ENCODE measurements at regions not wholly inside any gene's neighbourhood (a gene's known extent, or its start where the extent isn't known, plus 50 kb on each side); places are given as distances from the start of the nearest gene placed in this dataset.

GRCh38 chr9:13352451-13352979 is 73.0 kb upstream of the MPDZ start:
- Histone ChIP-seq H3K9ac (ENCODE audit: insufficient read depth, low read length) (no peak overlapping the region), H3K4me2 (ENCODE audit: extremely low read depth, insufficient read depth, low read length) (no peak overlapping the region), H3K27me3 (ENCODE audit: control insufficient read depth, insufficient read depth, low read length) (no peaks in the 10 kb centered on the region)

GRCh38 chr9:13351778-13352386 is 72.4 kb upstream of the MPDZ start:
- TF ChIP-seq EZH2 (IDR thresholded peaks at IDR 0.05; ENCODE audit: low read length, missing control alignments): no peak
- peak; percentile 41 to 58 for TF ChIP-seq CTCF (conservative IDR thresholded peaks at IDR 0.05 in 1 of 2, IDR thresholded peaks at IDR 0.05 in 1 of 2; ENCODE audit: low read depth in 1 of 2, low read length in 2 of 2)
- H3K4me3 ChIP-seq (replicated peaks in 1 of 4; ENCODE audit: control extremely low read depth in 1 of 4, insufficient read depth in 1 of 4, low read depth in 3 of 4, low read length in 4 of 4): no peak overlapping the region
- H3K36me3 ChIP-seq (ENCODE audit: control insufficient read depth, insufficient read depth, low read length): no peaks in the 10 kb centered on the region
- H3K27ac ChIP-seq (ENCODE audit: insufficient read depth, low read length): no peak overlapping the region
- no peaks in the 10 kb centered on the region for H4K20me1 ChIP-seq (ENCODE audit: control insufficient read depth, extremely low read depth, insufficient read depth, low read length)
- no peaks in the 10 kb centered on the region for H3K9me3 ChIP-seq (ENCODE audit: control insufficient read depth, insufficient read depth, low read depth, low read length)
- peak; percentile 65 to 83 for DNase-seq (ENCODE audit: low read depth in 2 of 2)
- no peaks in the 10 kb centered on the region for H3K79me2 ChIP-seq (ENCODE audit: control insufficient read depth, insufficient read depth, low read length)
- H3K4me1 ChIP-seq (ENCODE audit: control insufficient read depth, extremely low read depth, insufficient read depth, low read length): peaks cover 3% of the 10 kb centered on the region
- no peak overlapping the region for H2AFZ ChIP-seq (ENCODE audit: low read length)
- no peak overlapping the region for H3K4me2 ChIP-seq (ENCODE audit: extremely low read depth, insufficient read depth, low read length)
- no peak overlapping the region for H3K9ac ChIP-seq (ENCODE audit: insufficient read depth, low read length)
- H3K27me3 ChIP-seq (ENCODE audit: control insufficient read depth, insufficient read depth, low read length): no peaks in the 10 kb centered on the region

More at GRCh38 chr9:13352451-13352979, 73.0 kb upstream of the MPDZ start:
- TF ChIP-seq EZH2 (IDR thresholded peaks at IDR 0.05; ENCODE audit: low read length, missing control alignments) (no peak), CTCF (conservative IDR thresholded peaks at IDR 0.05 in 1 of 2, IDR thresholded peaks at IDR 0.05 in 1 of 2; ENCODE audit: low read depth in 1 of 2, low read length in 2 of 2) (no peak)
- no peaks in the 10 kb centered on the region for H4K20me1 ChIP-seq (ENCODE audit: control insufficient read depth, extremely low read depth, insufficient read depth, low read length)
- no peak for DNase-seq (ENCODE audit: low read depth in 2 of 2)
- no peaks in the 10 kb centered on the region for H3K9me3 ChIP-seq (ENCODE audit: control insufficient read depth, insufficient read depth, low read depth, low read length)
- no peak overlapping the region for H2AFZ ChIP-seq (ENCODE audit: low read length)
- H3K4me3 ChIP-seq (replicated peaks in 1 of 4; ENCODE audit: control extremely low read depth in 1 of 4, insufficient read depth in 1 of 4, low read depth in 3 of 4, low read length in 4 of 4): no peak overlapping the region
- H3K36me3 ChIP-seq (ENCODE audit: control insufficient read depth, insufficient read depth, low read length): no peaks in the 10 kb centered on the region
- H3K79me2 ChIP-seq (ENCODE audit: control insufficient read depth, insufficient read depth, low read length): no peaks in the 10 kb centered on the region
- H3K4me1 ChIP-seq (ENCODE audit: control insufficient read depth, extremely low read depth, insufficient read depth, low read length): peaks cover 3% of the 10 kb centered on the region
- no peak overlapping the region for H3K27ac ChIP-seq (ENCODE audit: insufficient read depth, low read length)

GRCh38 chr9:13332571-13332970 is 53.1 kb upstream of the MPDZ start:
- Histone ChIP-seq H3K4me3 (replicated peaks in 1 of 4; ENCODE audit: control extremely low read depth in 1 of 4, insufficient read depth in 1 of 4, low read depth in 3 of 4, low read length in 4 of 4) (no peak overlapping the region), H4K20me1 (ENCODE audit: control insufficient read depth, extremely low read depth, insufficient read depth, low read length) (no peaks in the 10 kb centered on the region), H3K4me2 (ENCODE audit: extremely low read depth, insufficient read depth, low read length) (no peak overlapping the region), H3K4me1 (ENCODE audit: control insufficient read depth, extremely low read depth, insufficient read depth, low read length) (no peaks in the 10 kb centered on the region), H3K9ac (ENCODE audit: insufficient read depth, low read length) (no peak overlapping the region), H3K79me2 (ENCODE audit: control insufficient read depth, insufficient read depth, low read length) (no peaks in the 10 kb centered on the region), H3K9me3 (ENCODE audit: control insufficient read depth, insufficient read depth, low read depth, low read length) (no peaks in the 10 kb centered on the region), H2AFZ (ENCODE audit: low read length) (no peak overlapping the region), H3K27me3 (ENCODE audit: control insufficient read depth, insufficient read depth, low read length) (no peaks in the 10 kb centered on the region), H3K36me3 (ENCODE audit: control insufficient read depth, insufficient read depth, low read length) (no peaks in the 10 kb centered on the region), H3K27ac (ENCODE audit: insufficient read depth, low read length) (no peak overlapping the region)
- DNase-seq (ENCODE audit: low read depth in 2 of 2): no peak
- TF ChIP-seq EZH2 (IDR thresholded peaks at IDR 0.05; ENCODE audit: low read length, missing control alignments) (no peak), CTCF (conservative IDR thresholded peaks at IDR 0.05 in 1 of 2, IDR thresholded peaks at IDR 0.05 in 1 of 2; ENCODE audit: low read depth in 1 of 2, low read length in 2 of 2) (no peak)
